Endothelial cell of umbilical vein (primary cell): ENCODE measurements at regions not wholly inside any gene's neighbourhood (a gene's known extent, or its start where the extent isn't known, plus 50 kb on each side); places are given as distances from the start of the nearest gene placed in this dataset.

Experiments
- BruUV-seq: library from RNA; stranded (reverse); fragments of 400-500 nt; replicated peaks from 2 replicates; lab custom pipeline; 2021; lab: Mats Ljungman, UMichigan
- CTCF ChIA-PET: fragments of 300-600, 350-600 bp; sonication (Branson Sonifier 250); formaldehyde crosslinking; loops from one replicate; lab custom pipeline; 2021; ENCODE audit warnings: antibody characterized with exemption, inconsistent platforms; lab: Charles Lee
- POLR2A ChIA-PET: fragments of 300-600, 350-600 bp; sonication (Branson Sonifier 250); formaldehyde crosslinking; loops from one replicate; lab custom pipeline; 2021; ENCODE audit warnings: antibody characterized with exemption, inconsistent platforms; lab: Charles Lee
- DNase-seq: peaks from one replicate; pipeline ENCODE4 v3.0.0-alpha.2; 2011; ENCODE audit warnings: low read depth, low spot score
- FAIRE-seq: peaks from 2 replicates; lab custom pipeline; 2011; peaks lifted over from hg19 to GRCh38; lab: Jason Lieb, UNC
- H2AFZ ChIP-seq: 2 replicates; pipeline ENCODE4 v1.6.0; 2012; ENCODE audit warnings: low read depth, low read length, control low read depth, inconsistent platforms
- H3K27ac ChIP-seq: 2 replicates; pipeline ENCODE4 v1.5.1; 2011; ENCODE audit warnings: low read depth, mild to moderate bottlenecking, control low read depth, low read length, moderate library complexity; ENCODE audit not compliant: insufficient read depth
- H3K27me3 ChIP-seq, 2 experiments: 2 replicates each; pipeline versions ENCODE4 v1.6.0 to v1.6.1; 2011; ENCODE audit warnings: low read length in 2 of 2, mixed read lengths in 1 of 2; ENCODE audit not compliant: control insufficient read depth in 2 of 2, insufficient read depth in 2 of 2
- H3K36me3 ChIP-seq, 2 experiments: 2 replicates in 1 of 2; 3 replicates in 1 of 2; pipeline ENCODE4 v1.5.1; 2011; ENCODE audit warnings: low read length in 2 of 2, mild to moderate bottlenecking in 1 of 2, moderate library complexity in 1 of 2; ENCODE audit not compliant: control insufficient read depth in 2 of 2, insufficient read depth in 2 of 2; ENCODE audit errors: extremely low read depth in 1 of 2
- H3K4me1 ChIP-seq: 3 replicates; pipeline ENCODE4 v1.5.1; 2011; ENCODE audit warnings: mild to moderate bottlenecking, low read length; ENCODE audit not compliant: control insufficient read depth, insufficient read depth; ENCODE audit errors: extremely low read depth
- H3K4me2 ChIP-seq: 2 replicates; pipeline ENCODE4 v1.6.1; 2011; ENCODE audit warnings: low read length, control low read depth, mixed read lengths; ENCODE audit not compliant: insufficient read depth
- H3K4me3 ChIP-seq, 3 experiments: fragments of 200-600 bp in 1 of 3; sonication (generic), shearing (Covaris generic) in 1 of 3; replicated peaks in 1 of 3; 2 replicates each; pipeline ENCODE4 v1.5.1; 2011 to 2016; ENCODE audit warnings: control low read depth in 3 of 3, low read length in 3 of 3, mild to moderate bottlenecking in 2 of 3, inconsistent platforms in 1 of 3, low read depth in 1 of 3, moderate library complexity in 1 of 3; ENCODE audit not compliant: insufficient read depth in 1 of 3
- H3K79me2 ChIP-seq: 2 replicates; pipeline ENCODE4 v1.6.0; 2012; ENCODE audit warnings: low read length, inconsistent platforms; ENCODE audit not compliant: control insufficient read depth, insufficient read depth
- H3K9ac ChIP-seq: replicated peaks from 2 replicates; pipeline ENCODE3; 2011; ENCODE audit warnings: low read length, control low read depth; ENCODE audit not compliant: insufficient read depth; ENCODE audit errors: extremely low read depth
- H3K9me1 ChIP-seq: replicated peaks from 3 replicates; pipeline ENCODE4 v1.6.0; 2011; ENCODE audit warnings: mild to moderate bottlenecking, low read length; ENCODE audit not compliant: control insufficient read depth, insufficient read depth; ENCODE audit errors: extremely low read depth
- H3K9me3 ChIP-seq: replicated peaks from 2 replicates; pipeline ENCODE4 v1.5.1; 2012; ENCODE audit warnings: low read length, inconsistent platforms; ENCODE audit not compliant: control insufficient read depth, insufficient read depth
- H4K20me1 ChIP-seq: replicated peaks from 2 replicates; pipeline ENCODE3; 2011; ENCODE audit warnings: mild to moderate bottlenecking, low read length; ENCODE audit not compliant: control insufficient read depth, insufficient read depth; ENCODE audit errors: extremely low read depth
- EZH2 ChIP-seq: IDR thresholded peaks from 2 replicates; pipeline ENCODE4 v1.6.1; 2012; ENCODE audit warnings: borderline replicate concordance, low read depth, mild to moderate bottlenecking, moderate library complexity, low read length, inconsistent platforms; ENCODE audit not compliant: severe bottlenecking
- FOS ChIP-seq: IDR thresholded peaks from 2 replicates; pipeline ENCODE4 v1.6.1; 2011; ENCODE audit warnings: mild to moderate bottlenecking, low read length, moderate library complexity, borderline replicate concordance; ENCODE audit not compliant: insufficient read depth
- GATA2 ChIP-seq: IDR thresholded peaks from 2 replicates; pipeline ENCODE4 v1.7.0; 2011; ENCODE audit warnings: low read depth, mild to moderate bottlenecking, moderate library complexity, mixed read lengths, low read length; ENCODE audit not compliant: insufficient read length, insufficient read depth
- JUN ChIP-seq: IDR thresholded peaks from 2 replicates; pipeline ENCODE4 v1.6.1; 2011; ENCODE audit warnings: borderline replicate concordance, low read depth; ENCODE audit not compliant: insufficient read length, insufficient read depth
- MYC ChIP-seq: IDR thresholded peaks from one replicate; pipeline ENCODE4 v1.6.1; 2011; ENCODE audit warnings: mild to moderate bottlenecking, low read depth, low read length
- POLR2A ChIP-seq: IDR thresholded peaks from 2 replicates; pipeline ENCODE4 v1.6.1; 2012; ENCODE audit warnings: low read depth, mild to moderate bottlenecking, control low read depth, low read length
- POLR2AphosphoS5 ChIP-seq: IDR thresholded peaks from 2 replicates; pipeline ENCODE4 v1.6.1; 2012; ENCODE audit warnings: low read depth, mild to moderate bottlenecking, control low read depth, low read length, moderate library complexity; ENCODE audit not compliant: insufficient read depth
- dilution Hi-C: fragments of 300-500 bp; cut with MboI; formaldehyde crosslinking; loops from one replicate; pipeline ENCODE4 v1.15.0; 2019; ENCODE audit warnings: low sequenced_read_pairs; ENCODE audit not compliant: extremely low pct_ligation_motif_present
- intact Hi-C: fragments of 100-400 bp; cut with micrococcal nuclease; formaldehyde crosslinking; loops from one replicate; pipeline ENCODE4 v1.10.0; 2022
- TF ChIP-seq, protein P1 (sequence below), 2 donors: IDR thresholded peaks; 1 replicate in 1 of 2; 2 replicates in 1 of 2; pipeline ENCODE4 v1.5.1; 2011; ENCODE audit warnings: low read length in 2 of 2, mild to moderate bottlenecking in 2 of 2, moderate library complexity in 2 of 2, control low read depth in 1 of 2, inconsistent platforms in 1 of 2, low read depth in 1 of 2; ENCODE audit not compliant: insufficient read depth in 1 of 2; ENCODE audit errors: extremely low read depth in 1 of 2
- TF ChIP-seq, protein P2 (sequence below): IDR thresholded peaks from 2 replicates; pipeline ENCODE4 v1.6.1; 2011; ENCODE audit not compliant: insufficient read depth, insufficient read length

DNA sequence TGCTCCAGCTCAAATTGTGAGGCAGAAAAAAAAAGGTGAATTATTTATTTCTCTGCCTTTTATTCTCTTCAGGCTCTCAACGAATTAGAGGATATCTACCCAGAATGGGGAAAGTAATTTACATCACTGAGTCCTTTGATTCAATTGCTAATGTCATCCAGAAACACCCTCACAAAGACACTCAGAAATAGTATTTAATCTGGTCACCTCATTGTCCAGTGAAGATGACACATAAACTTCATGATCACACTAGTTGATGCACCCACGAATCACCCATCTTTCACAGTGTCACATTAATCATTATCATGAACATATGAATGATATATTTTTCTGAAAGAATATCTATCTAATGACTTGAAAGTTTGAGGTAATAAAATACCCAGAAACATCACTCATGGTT, 868.5 kb downstream of the BRINP3 start:
- BruUV-seq, result no TSS peak
- dilution Hi-C loops, result no loop called here
- DNase-seq (no peak), FAIRE-seq (no peak)
- H3K79me2 ChIP-seq, result no peaks in the 10 kb centered on the region
- TF ChIP-seq, protein P1, sequence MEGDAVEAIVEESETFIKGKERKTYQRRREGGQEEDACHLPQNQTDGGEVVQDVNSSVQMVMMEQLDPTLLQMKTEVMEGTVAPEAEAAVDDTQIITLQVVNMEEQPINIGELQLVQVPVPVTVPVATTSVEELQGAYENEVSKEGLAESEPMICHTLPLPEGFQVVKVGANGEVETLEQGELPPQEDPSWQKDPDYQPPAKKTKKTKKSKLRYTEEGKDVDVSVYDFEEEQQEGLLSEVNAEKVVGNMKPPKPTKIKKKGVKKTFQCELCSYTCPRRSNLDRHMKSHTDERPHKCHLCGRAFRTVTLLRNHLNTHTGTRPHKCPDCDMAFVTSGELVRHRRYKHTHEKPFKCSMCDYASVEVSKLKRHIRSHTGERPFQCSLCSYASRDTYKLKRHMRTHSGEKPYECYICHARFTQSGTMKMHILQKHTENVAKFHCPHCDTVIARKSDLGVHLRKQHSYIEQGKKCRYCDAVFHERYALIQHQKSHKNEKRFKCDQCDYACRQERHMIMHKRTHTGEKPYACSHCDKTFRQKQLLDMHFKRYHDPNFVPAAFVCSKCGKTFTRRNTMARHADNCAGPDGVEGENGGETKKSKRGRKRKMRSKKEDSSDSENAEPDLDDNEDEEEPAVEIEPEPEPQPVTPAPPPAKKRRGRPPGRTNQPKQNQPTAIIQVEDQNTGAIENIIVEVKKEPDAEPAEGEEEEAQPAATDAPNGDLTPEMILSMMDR (IDR thresholded peaks at IDR 0.05; ENCODE audit: extremely low read depth in 1 of 2, insufficient read depth in 1 of 2, low read depth in 1 of 2, low read length in 2 of 2), result no peak
- TF ChIP-seq GATA2 (no peak), JUN (no peak), POLR2A (no peak), FOS (no peak), MYC (no peak), POLR2AphosphoS5 (no peak), EZH2 (no peak)
- TF ChIP-seq, protein P2, sequence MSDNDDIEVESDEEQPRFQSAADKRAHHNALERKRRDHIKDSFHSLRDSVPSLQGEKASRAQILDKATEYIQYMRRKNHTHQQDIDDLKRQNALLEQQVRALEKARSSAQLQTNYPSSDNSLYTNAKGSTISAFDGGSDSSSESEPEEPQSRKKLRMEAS, result no peak
- H3K4me3 ChIP-seq, result no peak overlapping the region
- H3K9me1 ChIP-seq, result no peaks in the 10 kb centered on the region
- POLR2A ChIA-PET, result no interaction called here
- H3K9ac ChIP-seq, result no peak overlapping the region
- H3K27ac ChIP-seq, result no peak overlapping the region
- no peaks in the 10 kb centered on the region for H3K27me3 ChIP-seq
- H2AFZ ChIP-seq, result no peak overlapping the region
- intact Hi-C loops, result no loop called here
- no peak overlapping the region for H3K4me2 ChIP-seq
- no peaks in the 10 kb centered on the region for H4K20me1 ChIP-seq
- H3K9me3 ChIP-seq, result no peaks in the 10 kb centered on the region
- H3K36me3 ChIP-seq, result no peaks in the 10 kb centered on the region
- CTCF ChIA-PET, result no interaction called here
- H3K4me1 ChIP-seq, result no peaks in the 10 kb centered on the region
